GM19468 (cell line): ENCODE measurements at regions not wholly inside any gene's neighbourhood (a gene's known extent, or its start where the extent isn't known, plus 50 kb on each side); places are given as distances from the start of the nearest gene placed in this dataset.
"Not testable (repeated sequence)": the region's sequence is repeated elsewhere in the genome, so short reads cannot be mapped to it uniquely, and the experiment has no call there.

Experiments used
- ATAC-seq: cut with Tn5 transposase; IDR thresholded peaks from one replicate; pipeline ENCODE4 v1.9.1; 2021; ENCODE audit warnings: mild to moderate bottlenecking, moderate library complexity, moderate number of reproducible peaks; ENCODE audit not compliant: unreplicated experiment; ENCODE audit errors: extremely low read depth

DNA sequence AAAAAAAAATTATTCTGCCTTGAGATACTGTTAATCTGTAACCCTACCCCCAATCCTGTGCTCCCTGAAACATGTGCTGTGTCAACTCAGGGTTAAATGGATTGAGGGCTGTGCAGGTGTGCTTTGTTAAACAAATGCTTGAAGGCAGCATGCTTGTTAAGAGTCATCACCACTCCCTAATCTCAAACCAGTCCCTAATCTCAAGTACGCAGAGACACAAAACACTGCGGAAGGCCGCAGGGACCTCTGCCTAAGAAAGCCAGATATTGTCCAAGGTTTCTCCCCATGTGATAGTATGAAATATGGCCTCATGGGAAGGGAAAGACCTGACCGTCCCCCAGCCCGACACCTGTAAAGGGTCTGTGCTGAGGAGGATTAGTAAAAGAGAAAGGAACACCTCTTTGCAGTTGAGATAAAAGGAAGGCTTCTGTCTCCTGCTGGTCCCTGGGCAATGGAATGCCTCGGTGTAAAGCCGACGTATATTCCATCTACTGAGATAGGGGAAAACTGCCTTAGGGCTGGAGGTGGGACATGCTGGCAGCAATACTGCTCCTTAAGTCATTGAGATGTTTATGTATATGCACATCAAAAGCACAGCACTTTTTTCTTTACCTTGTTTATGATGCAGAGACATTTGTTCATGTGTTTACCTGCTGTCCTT, 402.6 kb downstream of the TBC1D32 start:
- ATAC-seq: not testable (repeated sequence)

- ATAC-seq: not testable (repeated sequence)
These were observed 403.8 kb downstream of the TBC1D32 start for GRCh38 chr6:120930500-120930899.

GRCh38 chr6:120924214-120924613, 410.1 kb downstream of the TBC1D32 start:
- ATAC-seq: no peak

GRCh38 chr6:120918137-120918536, 416.1 kb downstream of the TBC1D32 start:
- ATAC-seq: no peak

GRCh38 chr6:120916844-120917243, 417.4 kb downstream of the TBC1D32 start:
- ATAC-seq: no peak

DNA sequence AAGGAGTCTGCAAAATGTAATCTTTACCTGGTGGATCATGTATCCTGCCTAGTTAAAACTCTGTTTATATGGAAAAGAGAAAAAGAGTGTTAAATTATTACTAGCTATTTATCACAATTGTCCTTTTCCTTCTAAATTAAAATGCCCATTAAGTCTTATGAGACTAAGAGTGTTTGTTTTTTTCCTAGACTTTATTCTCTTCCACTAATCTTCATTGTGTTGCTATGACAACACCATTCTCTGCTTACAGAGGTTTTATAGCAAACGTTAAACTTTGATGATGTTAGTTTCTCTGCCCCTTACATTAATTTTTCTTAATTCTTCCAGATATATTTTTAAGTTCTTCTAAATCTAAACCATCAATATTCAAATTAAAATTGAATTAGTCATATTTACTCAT, 420.8 kb downstream of the TBC1D32 start:
- ATAC-seq: no peak

GRCh38 chr6:120908767-120909166, 425.5 kb downstream of the TBC1D32 start:
- ATAC-seq: no peak

DNA sequence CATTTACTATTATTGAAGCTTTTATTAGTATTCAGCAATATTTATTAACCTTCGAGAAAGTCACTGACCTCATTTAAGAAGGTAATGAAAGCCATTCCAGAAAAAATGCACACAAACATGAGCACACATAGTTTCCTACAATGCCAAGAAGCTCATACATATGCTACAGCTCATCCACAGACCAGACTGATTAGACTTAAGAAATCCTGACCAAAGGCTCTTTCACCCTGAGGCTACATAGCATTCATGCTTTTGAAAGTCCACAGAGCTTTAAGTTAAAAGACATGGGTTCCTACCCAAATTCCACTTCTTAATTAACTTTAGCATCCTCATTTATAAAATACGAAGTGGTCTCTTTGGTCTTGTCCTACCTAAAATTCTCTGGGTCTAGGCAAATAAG, 430.4 kb downstream of the TBC1D32 start:
- ATAC-seq: no peak

- peak; percentile 30 for ATAC-seq
These were observed 434.3 kb downstream of the TBC1D32 start for GRCh38 chr6:120899932-120900331.

DNA sequence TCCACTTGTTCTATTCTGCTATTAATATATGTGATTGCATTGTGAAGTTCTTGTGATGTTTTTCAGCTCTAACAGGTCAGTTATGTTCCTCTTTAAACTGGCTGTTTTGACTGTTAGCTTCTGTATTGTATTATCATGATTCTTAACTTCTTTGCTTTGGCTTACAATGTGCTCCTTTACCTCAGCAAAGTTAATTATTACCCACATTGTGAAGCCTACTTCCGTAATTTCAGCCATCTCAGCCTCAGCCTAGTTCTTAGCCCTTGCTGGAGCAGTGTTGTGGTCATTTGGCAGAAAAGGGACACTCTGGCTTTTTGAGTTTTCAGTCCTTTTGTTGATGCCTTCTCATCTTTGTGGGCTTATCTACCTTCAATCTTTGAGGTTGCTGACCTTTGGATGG, 440.2 kb downstream of the TBC1D32 start:
- ATAC-seq: peak; percentile 39

DNA sequence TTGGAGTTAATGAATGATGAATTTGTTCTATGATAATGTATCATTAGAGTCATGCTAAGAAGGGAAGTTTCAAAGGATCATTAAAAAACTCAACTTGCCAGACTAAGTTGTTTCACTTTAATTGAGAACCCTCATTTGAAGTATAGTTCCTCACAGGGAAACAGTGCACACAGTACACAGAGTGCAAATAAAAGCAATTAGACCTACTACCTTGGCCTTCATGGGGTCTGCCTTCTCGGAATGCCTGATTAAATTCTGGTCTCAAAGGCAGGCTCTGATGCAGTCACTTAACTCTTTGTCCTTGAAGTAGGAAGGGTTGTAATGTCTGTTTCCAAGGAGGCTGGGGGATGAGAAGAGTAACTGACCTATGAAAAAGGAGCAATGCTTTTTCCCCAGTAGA, 457.3 kb downstream of the TBC1D32 start:
- ATAC-seq: no peak

GRCh38 chr6:120876424-120876823, 457.9 kb downstream of the TBC1D32 start:
- ATAC-seq: peak; percentile 28

DNA sequence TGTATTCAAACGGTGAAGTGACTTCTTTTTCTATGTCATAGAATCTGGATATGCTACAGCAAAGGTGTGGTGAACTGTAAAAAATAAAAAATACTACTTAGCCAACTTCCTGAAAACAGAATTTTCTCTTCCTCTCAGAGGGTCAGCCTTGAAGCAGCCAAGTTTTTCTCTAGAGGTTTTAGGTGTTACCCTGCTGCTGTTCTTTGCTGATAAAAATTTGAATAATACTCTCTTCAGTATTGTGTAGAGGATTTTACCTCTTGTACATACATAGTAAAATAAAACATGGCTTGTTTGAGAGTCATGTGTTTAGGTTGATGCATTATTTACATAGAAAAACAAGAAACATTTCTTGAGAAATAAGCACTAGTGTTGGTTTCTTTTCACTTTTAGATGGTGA, 458.4 kb downstream of the TBC1D32 start:
- ATAC-seq: peak; percentile 69

GRCh38 chr6:120874422-120874821, 459.9 kb downstream of the TBC1D32 start:
- ATAC-seq: no peak

GRCh38 chr6:120873125-120873865, 461.0 kb downstream of the TBC1D32 start:
- ATAC-seq: no peak

DNA sequence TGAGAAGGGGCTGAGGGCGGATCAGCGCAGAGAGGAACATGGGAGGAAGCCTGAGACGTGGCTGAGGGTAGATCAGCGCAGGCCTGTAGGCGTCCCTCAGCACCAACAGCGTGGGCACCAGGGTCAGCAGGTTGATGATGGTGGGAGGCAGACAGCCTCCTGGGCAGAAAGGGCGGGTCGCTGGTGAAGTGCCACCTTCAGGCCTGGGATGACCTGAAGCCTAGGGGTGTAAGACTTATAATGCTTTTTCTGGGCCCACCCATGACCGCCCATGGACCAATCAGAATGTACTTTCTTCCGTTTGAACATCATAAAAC, 462.1 kb downstream of the TBC1D32 start:
- no peak for ATAC-seq

DNA sequence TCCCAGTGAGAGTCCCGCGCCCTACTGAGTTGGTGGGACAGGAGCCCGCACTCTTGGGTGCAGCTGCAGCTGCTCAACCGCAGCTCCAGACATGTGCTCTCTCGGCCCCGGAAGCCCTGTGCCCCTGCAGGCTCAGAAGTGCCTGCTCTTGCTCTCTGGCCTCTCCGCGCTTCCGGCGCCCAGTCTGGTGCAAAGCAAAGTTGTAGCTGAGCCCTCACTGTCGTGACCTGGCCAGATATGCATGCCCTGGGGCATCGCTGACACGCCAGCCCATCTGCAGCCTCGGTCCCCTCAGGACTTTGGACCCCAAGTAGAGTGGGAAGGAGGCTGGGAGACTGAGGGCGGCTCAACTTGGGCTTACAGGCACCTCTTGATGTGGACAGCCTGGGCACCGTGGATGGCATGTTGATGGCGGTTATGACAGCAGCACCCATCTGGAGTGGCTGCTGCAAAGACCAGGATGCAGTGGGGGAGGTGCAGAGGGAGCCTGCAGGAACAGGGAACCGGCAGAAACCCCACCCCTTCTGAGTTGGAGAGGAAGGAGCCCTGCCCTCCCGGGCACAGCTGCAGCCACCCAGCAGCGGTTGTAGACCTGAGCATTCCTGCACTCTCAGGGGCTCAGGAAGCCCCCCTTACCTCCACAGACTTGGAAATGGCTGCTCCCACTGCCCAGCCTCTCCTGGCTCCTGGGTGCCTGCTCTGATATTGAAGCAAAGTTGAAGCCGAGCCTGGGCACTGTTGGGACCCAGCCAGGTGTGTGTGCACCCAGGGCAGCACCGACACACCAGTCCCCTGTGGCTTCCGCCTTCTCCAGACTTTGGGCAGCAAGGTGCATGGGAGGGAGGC, 462.6 kb downstream of the TBC1D32 start:
- no peak for ATAC-seq

DNA sequence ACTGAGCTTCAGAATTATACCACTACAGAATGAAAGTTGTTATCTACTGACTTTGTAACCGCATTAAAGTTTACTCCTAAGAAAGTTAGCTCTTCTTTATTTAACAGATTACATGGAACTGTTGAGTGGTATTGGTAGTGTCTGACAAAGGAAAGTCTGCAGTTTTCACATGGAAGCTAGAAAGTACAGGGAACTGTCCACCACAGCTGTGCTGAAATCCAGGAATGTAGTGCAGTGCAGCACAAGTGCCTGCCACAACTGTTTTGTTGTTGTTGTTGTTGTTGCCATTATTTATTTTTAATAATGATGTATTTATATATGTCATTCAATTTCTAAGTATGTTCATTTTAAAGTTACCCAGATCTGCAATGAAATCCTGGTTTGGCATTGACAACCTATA, 464.9 kb downstream of the TBC1D32 start:
- no peak for ATAC-seq

DNA sequence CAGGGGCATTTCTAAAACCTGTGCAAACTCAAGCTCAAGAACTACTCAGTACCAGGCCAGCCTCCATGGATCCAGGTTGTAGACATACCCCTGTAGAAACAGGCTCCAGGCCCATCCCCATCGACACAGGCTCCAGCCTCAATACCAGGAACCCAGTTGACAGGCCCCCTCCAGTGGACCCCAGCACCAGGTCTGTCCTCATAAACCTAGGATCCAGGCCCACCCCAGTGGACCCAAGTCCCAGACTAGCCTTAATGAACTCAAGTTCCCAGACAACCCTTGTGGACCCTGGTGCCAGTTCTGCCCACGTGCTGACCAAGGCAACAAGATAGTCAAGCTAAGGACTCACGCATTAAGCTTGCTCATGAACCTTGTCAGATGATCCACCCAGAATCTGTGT, 476.9 kb downstream of the TBC1D32 start:
- no peak for ATAC-seq

- ATAC-seq: no peak
These were observed 479.7 kb downstream of the TBC1D32 start for GRCh38 chr6:120854583-120854982.

GRCh38 chr6:120853489-120853888, 480.8 kb downstream of the TBC1D32 start:
- no peak for ATAC-seq
